GM19023 (cell line): ENCODE measurements at regions not wholly inside any gene's neighbourhood (a gene's known extent, or its start where the extent isn't known, plus 50 kb on each side); places are given as distances from the start of the nearest gene placed in this dataset.

ENCODE experiments used
- ATAC-seq: cut with Tn5 transposase; IDR thresholded peaks from one replicate; pipeline ENCODE4 v1.9.1; 2021; ENCODE audit warnings: mild to moderate bottlenecking, moderate library complexity; ENCODE audit not compliant: unreplicated experiment

- no peak for ATAC-seq
These were observed 168.8 kb upstream of the PLXNA2 start for GRCh38 chr1:208413006-208413405.

- no peak for ATAC-seq
These were observed 174.5 kb upstream of the PLXNA2 start for GRCh38 chr1:208418667-208419066.

GRCh38 chr1:208419746-208420420, 175.7 kb upstream of the PLXNA2 start:
- ATAC-seq: no peak

GRCh38 chr1:208420696-208421095, 176.5 kb upstream of the PLXNA2 start:
- no peak for ATAC-seq

- ATAC-seq: no peak
These were observed 177.3 kb upstream of the PLXNA2 start for GRCh38 chr1:208421486-208421885.

- no peak for ATAC-seq
These were observed 179.3 kb upstream of the PLXNA2 start for GRCh38 chr1:208423526-208423925.

GRCh38 chr1:208425096-208425495, 180.9 kb upstream of the PLXNA2 start:
- ATAC-seq: no peak

GRCh38 chr1:208430220-208430619, 186.0 kb upstream of the PLXNA2 start:
- no peak for ATAC-seq

GRCh38 chr1:208431721-208432120, 187.5 kb upstream of the PLXNA2 start:
- no peak for ATAC-seq

- ATAC-seq: no peak
These were observed 188.2 kb upstream of the PLXNA2 start for GRCh38 chr1:208432346-208432745.

- ATAC-seq: no peak
These were observed 188.9 kb upstream of the PLXNA2 start for GRCh38 chr1:208433086-208433485.

GRCh38 chr1:208433971-208434370, 189.8 kb upstream of the PLXNA2 start:
- no peak for ATAC-seq

GRCh38 chr1:208437401-208437800, 193.2 kb upstream of the PLXNA2 start:
- no peak for ATAC-seq

- no peak for ATAC-seq
These were observed 194.0 kb upstream of the PLXNA2 start for GRCh38 chr1:208438112-208438699.

GRCh38 chr1:208445758-208446203, 201.6 kb upstream of the PLXNA2 start:
- no peak for ATAC-seq

- ATAC-seq: no peak
These were observed 202.1 kb upstream of the PLXNA2 start for GRCh38 chr1:208446271-208446691.

- no peak for ATAC-seq
These were observed 204.2 kb upstream of the PLXNA2 start for GRCh38 chr1:208448425-208448824.

- ATAC-seq: no peak
These were observed 205.8 kb upstream of the PLXNA2 start for GRCh38 chr1:208449951-208450350.

GRCh38 chr1:208450958-208451357, 206.8 kb upstream of the PLXNA2 start:
- ATAC-seq: no peak

- ATAC-seq: no peak
These were observed 211.6 kb upstream of the PLXNA2 start for GRCh38 chr1:208455821-208456220.

GRCh38 chr1:208456487-208456886, 212.3 kb upstream of the PLXNA2 start:
- ATAC-seq: no peak

- ATAC-seq: no peak
These were observed 216.6 kb upstream of the PLXNA2 start for GRCh38 chr1:208460823-208461222.

- ATAC-seq: no peak
These were observed 217.5 kb upstream of the PLXNA2 start for GRCh38 chr1:208461680-208462079.
